Stimulated activated CD4-positive, alpha-beta T cell treated with anti-CD3 and anti-CD28 coated beads, Interleukin-15, amount 100 ng/mL, for 1 hour (primary cell): ENCODE measurements at regions not wholly inside any gene's neighbourhood (a gene's known extent, or its start where the extent isn't known, plus 50 kb on each side); places are given as distances from the start of the nearest gene placed in this dataset.

Experiments
- DNase-seq, 2 donors: peaks; one replicate each; pipeline ENCODE4 v3.0.0-alpha.2; 2020; ENCODE audit warnings: low read depth in 1 of 2, low spot score in 1 of 2

DNA sequence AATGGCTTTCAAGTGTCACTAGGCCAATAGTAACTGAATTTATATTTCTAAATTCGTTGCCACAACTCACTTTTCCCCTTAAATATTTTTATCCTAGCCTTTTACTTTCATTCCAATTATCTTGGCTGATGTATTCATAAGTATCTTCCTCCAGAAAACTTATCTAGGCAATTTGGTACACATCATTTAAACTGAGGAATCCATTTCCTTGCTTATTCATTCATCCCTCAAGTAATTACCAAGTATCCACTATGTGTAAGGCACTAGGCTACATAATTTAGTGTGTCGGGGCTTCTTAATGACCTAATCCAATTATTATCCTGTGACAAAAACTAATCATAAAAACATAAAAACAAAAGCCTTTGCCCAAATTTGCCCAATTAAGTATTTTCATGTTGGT, 258.3 kb upstream of the TCF21 start:
- DNase-seq = no peak

DNA sequence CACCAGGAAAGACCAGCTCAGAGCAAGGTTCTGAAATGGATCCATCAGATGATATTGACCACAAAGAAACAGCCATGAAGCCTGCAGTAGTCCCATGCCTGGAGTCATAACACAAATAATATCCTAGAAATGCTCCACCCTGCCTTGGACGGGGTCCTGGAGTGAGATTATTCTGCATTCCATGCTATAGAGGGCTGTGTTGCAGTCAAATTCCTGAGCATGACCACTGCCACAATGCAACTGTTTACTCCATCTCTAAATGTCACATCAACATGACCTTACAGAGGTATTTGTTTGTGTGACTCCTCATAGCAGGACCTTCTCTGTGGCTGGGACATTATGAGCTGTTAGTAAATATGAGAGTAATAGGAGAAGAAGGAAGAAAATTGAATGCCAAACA, 257.5 kb upstream of the TCF21 start:
- DNase-seq = no peak

DNA sequence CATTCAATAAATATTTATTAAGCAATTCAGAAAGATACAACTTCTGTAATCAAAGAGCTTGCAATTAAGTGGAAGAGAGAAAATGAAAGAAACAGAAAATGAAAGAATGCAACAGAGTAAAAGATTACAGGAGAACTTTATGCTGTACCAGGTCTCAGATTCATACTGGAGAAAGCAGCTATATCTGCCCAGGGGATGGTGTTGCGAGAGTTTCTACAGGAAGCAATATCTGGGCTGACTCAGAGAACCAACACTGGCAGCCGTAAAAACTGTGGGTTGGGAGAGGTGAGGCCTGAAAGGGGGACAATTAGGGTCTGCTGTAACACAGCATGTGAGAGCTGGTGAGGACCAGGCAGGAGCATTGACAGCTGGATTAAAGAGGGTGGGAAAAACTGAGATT, 256.7 kb upstream of the TCF21 start:
- no peak for DNase-seq

DNA sequence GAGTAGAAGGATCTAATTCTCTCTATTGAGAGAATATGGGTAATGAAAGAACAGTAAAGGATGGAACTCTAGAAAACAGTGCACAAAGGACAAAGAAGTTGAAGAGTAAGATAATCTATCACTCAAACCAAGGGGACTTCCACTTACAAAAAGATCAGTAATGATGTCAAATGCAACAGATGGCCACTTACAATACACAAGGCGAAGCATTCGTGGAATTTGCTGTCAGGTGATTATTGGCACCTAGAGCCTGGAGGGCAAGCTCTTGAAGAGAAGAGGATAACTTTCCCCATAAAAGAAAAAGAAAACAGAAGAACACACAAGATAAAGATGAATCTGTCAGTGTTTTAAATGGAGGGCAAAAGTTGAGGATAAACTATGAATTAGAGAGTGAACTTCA, 256.0 kb upstream of the TCF21 start:
- no peak for DNase-seq

DNA sequence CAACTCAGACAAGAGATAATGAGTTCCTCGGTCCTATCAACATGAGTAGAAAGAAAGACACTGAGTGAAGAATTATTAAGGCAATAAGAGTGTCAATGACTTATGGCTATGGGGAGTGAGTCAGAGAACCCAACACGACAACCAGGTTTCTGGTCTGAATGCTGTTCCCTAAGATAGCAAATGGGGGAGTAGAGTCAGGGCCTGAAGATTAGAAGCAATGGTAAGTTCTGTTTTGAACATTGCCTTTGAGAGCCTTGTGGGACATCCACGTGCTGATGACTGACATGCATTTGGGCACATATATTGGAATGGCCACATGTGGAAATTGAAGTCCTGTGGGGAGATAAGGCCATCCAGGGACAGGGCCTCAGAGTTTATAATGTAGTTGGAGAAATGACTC, 254.4 kb upstream of the TCF21 start:
- DNase-seq = no peak

DNA sequence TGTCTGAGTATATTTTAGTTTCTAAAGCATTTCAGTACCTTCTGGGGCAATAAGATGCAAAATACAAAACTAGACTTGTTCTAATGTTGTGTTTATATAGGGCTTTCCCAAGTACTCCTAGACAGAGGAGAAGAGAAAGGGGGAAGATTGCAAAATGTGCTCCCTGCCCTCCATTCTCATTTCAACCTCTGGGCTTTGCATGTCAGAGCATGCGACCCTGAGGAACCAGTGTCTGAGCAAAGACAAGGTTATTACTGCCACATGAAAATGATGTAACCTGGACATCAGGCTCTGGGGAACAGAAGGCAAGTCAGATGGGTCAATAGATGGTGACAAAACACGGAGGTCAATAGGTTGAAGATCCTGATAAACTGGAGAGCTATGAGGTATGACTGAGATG, 253.5 kb upstream of the TCF21 start:
- no peak for DNase-seq

DNA sequence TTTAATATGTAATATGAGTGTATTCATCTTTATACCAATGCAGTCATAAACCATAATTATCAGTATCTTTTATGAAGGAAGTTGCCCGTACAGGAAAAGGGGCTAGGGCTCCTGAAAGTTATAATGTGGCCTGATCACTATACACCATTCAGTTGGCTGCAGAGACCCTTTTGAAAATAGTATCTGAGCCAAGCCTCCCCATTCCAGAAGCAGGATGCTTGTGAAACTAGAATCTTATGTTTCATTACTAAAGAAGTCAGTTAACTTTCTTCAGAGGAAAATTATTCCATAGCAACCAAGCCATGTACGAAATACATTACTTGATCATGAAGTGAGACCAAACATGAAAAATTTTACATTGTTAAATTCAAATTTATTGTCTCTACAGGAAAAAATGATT, 251.5 kb upstream of the TCF21 start:
- DNase-seq = no peak

DNA sequence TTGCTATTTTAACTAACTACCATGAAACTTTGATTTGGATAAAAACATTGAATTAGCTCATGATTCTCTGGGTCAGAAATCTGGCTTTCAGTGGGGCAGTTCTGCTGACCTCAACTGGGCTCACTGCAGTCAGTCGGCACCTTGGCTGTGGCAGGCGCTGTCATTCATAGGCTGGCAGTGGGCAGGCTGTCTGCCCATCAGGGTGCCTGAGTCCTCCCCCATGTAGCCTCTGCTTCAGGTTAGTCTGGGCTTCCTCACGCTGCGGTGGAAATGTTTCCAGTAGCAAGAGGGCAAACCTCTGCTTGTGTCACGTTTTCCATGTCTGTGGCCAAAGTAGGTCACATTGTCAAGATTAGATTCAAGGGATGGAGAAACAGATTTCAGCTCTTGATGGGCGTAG, 251.0 kb upstream of the TCF21 start:
- DNase-seq = no peak

DNA sequence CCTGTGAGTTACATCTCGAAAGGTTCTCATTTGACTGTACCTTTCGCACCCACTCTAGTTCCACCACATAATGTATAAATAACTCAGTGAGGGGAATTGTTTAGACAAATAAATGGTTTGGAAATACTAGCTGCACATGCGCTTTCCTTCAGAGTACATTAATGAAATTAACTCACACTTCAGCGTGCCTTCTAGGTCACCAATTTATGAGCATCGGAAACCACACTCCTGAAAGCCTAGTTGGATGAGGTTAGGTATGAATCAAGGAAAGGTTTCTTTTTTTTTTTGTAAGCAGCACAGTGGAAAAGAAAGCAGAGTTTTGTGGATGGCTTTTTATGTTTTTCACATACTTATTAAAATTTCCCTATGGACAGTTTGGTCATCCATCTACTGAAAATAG, 247.8 kb upstream of the TCF21 start:
- no peak for DNase-seq

DNA sequence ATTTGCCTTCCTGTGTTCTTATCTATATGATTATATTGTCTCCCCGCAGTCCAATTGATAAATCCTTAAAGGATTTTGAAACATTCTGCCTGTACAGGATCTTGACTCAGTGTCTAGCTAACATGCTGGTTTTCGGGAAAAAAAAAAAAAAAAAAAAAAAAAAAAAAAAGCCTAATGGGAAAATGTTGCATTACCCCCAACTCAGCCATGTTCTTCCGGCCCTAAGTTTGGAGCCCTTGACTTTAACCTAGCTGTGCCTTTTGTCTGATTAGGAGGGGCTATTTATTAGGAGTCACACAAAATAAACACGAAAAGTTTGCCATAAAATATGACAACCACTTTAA, 244.4 kb upstream of the TCF21 start:
- no peak for DNase-seq

DNA sequence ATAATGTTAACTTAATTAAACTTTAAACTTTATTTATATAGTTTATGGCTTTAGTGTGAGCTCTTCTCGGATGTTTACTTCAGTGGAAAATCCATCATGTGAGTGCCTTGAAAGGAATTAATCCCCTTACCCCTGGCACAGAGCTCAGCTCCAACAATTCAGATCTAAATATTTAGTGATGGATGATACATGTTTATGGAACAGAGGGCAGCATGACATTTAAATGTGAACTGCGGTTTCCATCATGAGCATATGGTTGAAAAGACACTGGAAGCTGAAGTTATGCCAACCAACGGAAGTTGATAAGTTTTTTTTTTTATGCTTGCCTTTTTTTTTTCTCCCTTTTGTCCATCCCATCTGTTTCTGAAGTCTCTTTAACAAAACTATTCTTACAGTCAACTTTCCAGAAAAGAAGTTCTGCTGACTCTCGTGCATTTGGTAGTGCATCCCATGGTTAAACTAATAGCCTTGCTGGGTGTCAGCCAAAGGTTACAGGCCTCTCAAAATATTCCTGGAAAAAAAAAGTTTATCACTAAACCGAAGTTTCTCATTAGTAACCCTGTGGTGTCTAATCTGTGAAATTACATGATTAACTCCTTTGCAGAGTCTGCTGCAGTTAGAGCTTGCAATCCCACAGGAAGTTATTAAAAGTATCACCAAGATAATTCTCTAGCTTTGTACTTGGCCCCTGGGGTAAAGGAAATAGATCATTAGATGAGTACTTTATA, 243.9 kb upstream of the TCF21 start:
- no peak for DNase-seq

DNA sequence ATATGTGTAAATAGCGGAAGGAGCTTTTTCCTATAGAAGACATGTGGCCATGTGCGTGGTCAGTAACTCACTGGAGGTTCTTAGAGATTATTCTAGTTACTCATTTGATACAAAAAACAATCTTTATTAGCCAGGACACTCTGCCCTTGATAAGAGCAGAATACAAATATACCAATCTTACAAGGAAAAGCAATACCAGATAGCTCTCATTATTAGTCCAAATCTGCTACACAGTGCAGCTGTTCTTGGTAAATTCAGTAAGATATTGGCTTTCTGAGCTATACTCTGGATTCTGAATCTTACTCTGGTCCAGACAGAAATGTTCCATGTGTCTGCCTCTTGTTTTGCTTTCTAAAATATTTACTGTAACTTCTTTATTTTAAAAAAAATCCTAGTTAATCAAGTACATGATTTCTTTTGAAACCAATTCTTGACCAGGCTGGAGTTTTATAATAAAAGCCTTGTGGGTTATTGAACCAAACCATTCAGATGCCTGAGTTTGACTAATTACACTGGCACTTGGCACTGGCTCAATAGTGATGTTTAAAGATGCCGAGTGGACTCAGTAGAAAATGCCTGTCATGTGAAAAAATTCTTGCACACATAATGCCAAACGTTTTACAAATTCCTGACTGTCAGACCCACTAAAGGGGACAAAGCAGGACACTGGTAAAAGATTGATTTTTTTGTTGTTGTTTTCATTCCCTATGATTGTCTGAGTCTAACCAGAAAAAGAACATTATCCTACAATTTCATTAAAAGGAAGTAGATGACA, 242.8 kb upstream of the TCF21 start:
- DNase-seq = no peak

DNA sequence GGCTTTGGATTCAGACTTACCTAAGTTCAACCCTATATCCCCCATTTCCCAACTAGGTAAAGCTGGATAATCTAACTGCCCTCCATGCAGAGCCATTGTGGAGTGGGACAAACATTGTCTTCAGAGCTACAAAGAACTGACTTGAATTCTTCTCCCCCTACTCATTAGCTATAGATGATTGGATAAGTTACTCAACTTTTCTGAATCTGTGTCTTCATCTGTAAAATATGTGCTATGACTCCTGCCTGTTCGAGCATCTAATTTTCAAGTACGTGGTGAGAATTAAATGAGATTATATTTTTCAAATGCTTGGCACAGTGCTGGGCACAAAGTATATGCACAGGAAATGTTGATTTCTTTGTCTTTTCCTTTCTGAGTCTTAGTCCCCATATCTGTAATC, 240.3 kb upstream of the TCF21 start:
- no peak for DNase-seq

DNA sequence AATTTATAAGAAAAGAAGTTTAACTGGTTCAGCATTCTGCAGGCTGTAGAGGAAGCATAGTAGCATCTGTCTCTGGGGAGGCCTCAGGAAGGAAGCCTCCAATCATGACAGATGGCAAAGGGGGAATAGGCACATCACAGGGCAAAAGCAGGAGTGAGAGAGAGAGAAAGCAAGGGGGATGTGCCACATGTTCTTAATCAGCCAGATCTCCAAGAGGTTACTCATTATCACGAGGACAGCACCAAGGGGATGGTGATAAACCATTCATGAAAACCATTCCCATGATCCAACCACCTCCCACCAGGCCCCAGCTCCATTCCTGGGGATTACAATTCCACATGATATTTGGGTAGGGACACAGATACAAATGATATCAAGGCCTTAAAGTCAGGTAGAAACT, 217.5 kb upstream of the TCF21 start:
- no peak for DNase-seq

DNA sequence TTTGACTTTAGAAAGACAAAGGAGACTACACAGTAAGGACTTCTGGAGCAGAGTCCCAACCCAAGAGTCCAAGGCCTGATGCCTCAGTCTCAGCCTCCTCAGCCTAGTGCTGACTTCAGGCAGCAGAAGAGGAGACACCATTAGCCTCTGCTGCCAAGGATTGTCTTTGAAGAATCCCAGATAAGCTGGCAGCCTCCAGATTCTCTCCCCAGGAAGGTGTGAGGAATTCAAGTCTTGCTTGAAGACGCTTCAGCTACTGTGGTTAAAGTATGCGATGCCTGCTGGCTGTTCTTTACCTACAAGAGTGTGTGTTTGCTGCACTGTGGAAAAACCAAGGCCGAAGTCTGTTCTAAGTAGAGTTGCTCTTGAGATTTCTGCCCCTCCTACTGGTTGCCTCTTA, 215.9 kb upstream of the TCF21 start:
- DNase-seq = no peak

DNA sequence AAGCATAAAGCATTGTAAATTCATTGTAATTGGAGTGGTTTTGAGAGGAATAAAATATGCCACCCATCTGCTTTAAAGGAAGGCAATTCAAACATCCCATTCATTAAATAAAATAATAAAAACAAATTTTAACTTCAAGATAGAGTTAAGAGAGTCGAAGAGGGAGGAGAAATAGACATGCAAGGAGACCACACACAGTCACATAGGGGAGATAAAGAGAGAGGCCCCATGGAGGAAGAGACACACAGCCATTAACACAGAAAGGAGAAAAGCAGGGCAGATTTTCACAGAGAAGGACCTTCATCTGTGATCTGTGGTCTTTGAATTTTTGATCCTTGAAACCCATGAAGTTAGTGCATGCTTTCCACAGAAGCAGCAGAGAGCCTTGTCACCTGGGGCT, 214.3 kb upstream of the TCF21 start:
- DNase-seq = no peak

DNA sequence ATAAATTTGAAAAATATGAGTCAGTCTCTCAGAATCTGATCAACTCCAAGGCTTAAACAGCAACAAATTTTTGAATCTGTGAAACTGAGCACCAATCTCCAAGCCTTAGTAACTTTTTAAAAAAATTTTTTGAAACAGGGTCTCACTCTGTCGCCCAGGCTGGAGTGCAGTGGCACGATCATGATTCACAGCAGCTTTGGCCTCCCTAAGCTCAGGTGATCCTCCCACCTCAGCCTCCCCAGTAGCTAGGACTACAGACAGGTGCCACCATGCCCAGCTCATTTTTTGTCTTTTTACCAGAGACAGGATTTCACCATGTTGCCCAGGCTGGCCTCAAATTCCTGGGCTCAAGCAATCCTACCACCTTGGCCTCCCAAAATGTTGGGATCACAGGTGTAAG, 207.9 kb upstream of the TCF21 start:
- DNase-seq = no peak

DNA sequence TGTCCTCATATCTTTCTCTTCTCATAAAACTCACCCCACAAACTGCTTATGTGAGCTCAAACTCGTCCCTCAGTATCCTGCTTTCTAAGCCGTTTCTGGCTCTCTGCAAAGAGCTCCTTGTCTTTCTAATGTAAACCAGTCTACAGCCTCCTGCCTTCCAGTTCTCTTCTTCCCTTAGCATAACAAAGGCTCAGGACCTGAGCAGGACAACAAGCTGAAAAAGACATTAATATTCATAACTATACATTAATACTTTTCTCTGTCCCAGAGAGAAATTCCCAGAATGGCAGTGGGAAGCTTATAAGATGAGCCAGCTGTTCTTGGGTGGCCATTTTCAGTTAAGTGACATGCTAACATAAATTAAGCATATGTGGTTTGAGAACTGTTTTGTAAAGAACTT, 207.0 kb upstream of the TCF21 start:
- no peak for DNase-seq

DNA sequence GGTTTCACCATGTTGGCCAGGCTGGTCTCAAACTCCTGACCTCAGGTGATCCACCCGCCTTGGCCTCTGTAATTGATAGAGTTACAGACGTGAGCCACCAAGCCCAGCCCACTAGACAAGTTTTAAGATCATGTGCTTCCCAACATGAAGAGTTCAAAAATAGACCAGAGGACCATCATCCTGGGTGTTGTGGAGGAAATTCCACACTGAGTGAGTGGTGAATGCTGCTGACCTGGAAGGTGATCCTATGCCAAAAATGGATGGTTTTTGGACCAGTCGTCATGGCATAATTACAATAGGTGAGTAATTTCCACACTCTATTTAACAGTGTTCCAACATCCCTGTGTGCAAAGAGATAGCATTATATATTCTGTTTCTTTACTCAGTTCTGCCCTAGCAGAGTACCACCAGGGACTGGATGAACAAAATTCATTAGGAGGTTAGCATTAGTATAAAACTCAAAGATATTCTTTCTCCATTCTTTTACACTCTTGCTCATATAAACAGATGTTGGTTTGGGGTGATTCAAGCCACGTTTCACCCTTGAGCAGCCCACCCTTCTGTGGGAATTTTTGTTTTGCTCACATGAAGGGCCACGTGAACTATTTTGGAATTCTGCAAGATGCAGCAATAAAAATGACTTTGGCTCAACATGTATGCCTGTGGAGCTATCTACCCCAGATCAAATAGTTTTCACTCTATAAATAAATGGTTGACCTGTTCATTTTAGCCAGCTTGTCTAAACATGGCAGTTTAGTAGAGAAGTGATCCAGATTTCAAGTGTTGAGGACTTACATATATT, 206.2 kb upstream of the TCF21 start:
- no peak for DNase-seq

DNA sequence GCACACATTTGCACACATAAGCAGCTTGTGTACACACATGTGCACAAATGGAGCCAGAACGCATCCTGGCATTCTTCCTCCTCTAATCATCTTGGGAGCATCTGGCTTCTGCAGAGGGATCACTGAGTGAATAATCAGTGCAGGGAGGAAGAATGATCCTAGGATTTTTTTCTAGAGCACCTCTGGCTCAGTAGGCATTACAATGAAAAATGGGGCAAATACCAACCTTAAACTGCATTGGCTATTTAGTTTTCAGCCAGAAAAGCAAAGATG, 205.7 kb upstream of the TCF21 start:
- no peak for DNase-seq

DNA sequence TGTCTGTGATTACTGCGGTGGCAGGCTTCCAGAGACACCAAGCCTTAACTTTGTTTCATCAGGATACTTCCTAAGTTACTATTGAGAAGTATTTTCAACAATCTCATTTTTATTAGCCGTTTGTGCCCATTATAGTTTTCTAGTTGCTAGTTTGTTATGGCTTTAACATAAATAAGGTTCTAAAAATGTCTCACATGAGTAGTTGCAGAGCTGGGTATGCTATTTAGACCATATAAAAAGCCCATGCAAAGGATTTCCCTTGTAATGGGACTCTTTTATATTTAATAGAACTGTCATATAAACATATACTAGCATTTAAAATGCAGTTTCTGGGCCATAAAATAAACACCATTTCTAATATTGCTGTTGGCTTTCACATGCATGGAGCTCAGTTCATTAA, 205.3 kb upstream of the TCF21 start:
- DNase-seq = no peak

DNA sequence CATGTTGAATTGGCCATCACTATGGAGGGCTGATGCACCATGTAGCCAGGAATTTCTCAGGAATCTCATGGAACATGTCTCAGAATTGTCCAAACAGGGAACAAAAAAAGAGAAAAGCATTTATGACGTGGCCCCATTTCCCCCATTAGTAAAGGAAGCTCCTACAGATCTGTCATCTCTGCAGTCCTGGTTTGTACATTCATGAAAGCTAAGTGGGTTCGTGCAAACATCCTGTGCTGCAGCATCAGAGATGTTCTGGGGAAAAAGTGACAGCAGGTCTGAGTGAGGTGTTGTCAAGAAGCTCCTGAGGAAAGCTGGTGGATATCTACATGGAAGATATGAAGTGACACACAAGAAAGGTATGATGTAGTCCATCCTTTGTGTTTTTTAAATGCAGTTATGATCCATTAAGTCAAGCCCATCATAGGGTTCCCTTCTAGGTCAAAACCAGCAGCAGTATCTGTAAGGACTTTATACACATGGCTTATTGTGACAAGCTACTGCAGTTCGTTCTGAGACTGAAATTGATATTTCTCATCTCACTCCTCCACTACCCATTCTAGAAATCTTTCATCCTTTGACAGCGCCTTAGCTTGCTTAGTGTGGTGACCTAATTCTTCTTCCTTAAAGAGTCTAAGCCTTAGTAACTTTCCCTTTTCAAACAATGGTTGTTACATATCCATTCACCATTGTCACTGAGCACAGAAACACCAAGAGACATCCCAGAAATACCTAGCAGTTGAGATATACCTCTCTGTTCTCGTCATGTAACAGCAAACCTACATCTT, 200.0 kb upstream of the TCF21 start:
- DNase-seq = no peak
